Stimulated activated CD4-positive, alpha-beta T cell treated with anti-CD3 and anti-CD28 coated beads, Interleukin-2, amount 100 ng/mL, for 24 hours (primary cell): ENCODE measurements at regions not wholly inside any gene's neighbourhood (a gene's known extent, or its start where the extent isn't known, plus 50 kb on each side); places are given as distances from the start of the nearest gene placed in this dataset.

Experiments
- DNase-seq, 2 donors: peaks; one replicate each; pipeline ENCODE4 v3.0.0-alpha.2; 2020

- DNase-seq: no peak
Measured at GRCh38 chr4:100082852-100083251, 107.4 kb downstream of the DDIT4L start.

- DNase-seq: no peak
Measured at GRCh38 chr4:100081491-100081890, 108.8 kb downstream of the DDIT4L start.

- DNase-seq: peak in 1 of 2 donors; percentile 9
Measured at GRCh38 chr4:100079264-100079663, 111.0 kb downstream of the DDIT4L start.

- no peak for DNase-seq
Measured at GRCh38 chr4:100076753-100077152, 113.5 kb downstream of the DDIT4L start.

- no peak for DNase-seq
Measured at GRCh38 chr4:100075486-100076270, 114.6 kb downstream of the DDIT4L start.

- no peak for DNase-seq
Measured at GRCh38 chr4:100075056-100075455, 115.2 kb downstream of the DDIT4L start.

- DNase-seq: no peak
Measured at GRCh38 chr4:100071506-100071905, 118.8 kb downstream of the DDIT4L start.

GRCh38 chr4:100070868-100071267 is 119.4 kb downstream of the DDIT4L start:
- no peak for DNase-seq

- DNase-seq: no peak
Measured at GRCh38 chr4:100069207-100069606, 119.1 kb upstream of the H2AZ1 start.

GRCh38 chr4:100067255-100067654 is 117.2 kb upstream of the H2AZ1 start:
- no peak for DNase-seq

- no peak for DNase-seq
Measured at GRCh38 chr4:100063355-100063754, 113.3 kb upstream of the H2AZ1 start.

GRCh38 chr4:100062921-100063320 is 112.8 kb upstream of the H2AZ1 start:
- DNase-seq: no peak

GRCh38 chr4:100061835-100062234 is 111.8 kb upstream of the H2AZ1 start:
- DNase-seq: no peak

- no peak for DNase-seq
Measured at GRCh38 chr4:100060765-100061416, 110.8 kb upstream of the H2AZ1 start.

GRCh38 chr4:100059467-100059866 is 109.4 kb upstream of the H2AZ1 start:
- no peak for DNase-seq

- no peak for DNase-seq
Measured at GRCh38 chr4:100056701-100057100, 106.6 kb upstream of the H2AZ1 start.

GRCh38 chr4:100054071-100054470 is 104.0 kb upstream of the H2AZ1 start:
- DNase-seq: no peak

GRCh38 chr4:100049872-100050271 is 99.8 kb upstream of the H2AZ1 start:
- no peak for DNase-seq

GRCh38 chr4:100042711-100043110 is 92.6 kb upstream of the H2AZ1 start:
- no peak for DNase-seq

- DNase-seq: no peak
Measured at GRCh38 chr4:100042235-100042634, 92.2 kb upstream of the H2AZ1 start.

GRCh38 chr4:100041646-100042045 is 91.6 kb upstream of the H2AZ1 start:
- DNase-seq: no peak

GRCh38 chr4:100034023-100034664 is 84.1 kb upstream of the H2AZ1 start:
- DNase-seq: no peak

- DNase-seq: no peak
Measured at GRCh38 chr4:100026066-100026465, 76.0 kb upstream of the H2AZ1 start.

GRCh38 chr4:100023800-100024199 is 73.7 kb upstream of the H2AZ1 start:
- no peak for DNase-seq
